HFF-Myc (cell line): ENCODE measurements at regions not wholly inside any gene's neighbourhood (a gene's known extent, or its start where the extent isn't known, plus 50 kb on each side); places are given as distances from the start of the nearest gene placed in this dataset.
"Not testable (repeated sequence)": the region's sequence is repeated elsewhere in the genome, so short reads cannot be mapped to it uniquely, and the experiment has no call there.

Experiments
- DNase-seq: peaks from one replicate; pipeline ENCODE4 v3.0.0-alpha.2; 2011; ENCODE audit warnings: low read depth; ENCODE audit errors: extremely low read depth
- H3K4me3 ChIP-seq: replicated peaks from 2 replicates; pipeline ENCODE4 v1.5.1; 2011; ENCODE audit warnings: low read depth, mild to moderate bottlenecking, control low read depth, low read length
- CTCF ChIP-seq: IDR thresholded peaks from 2 replicates; pipeline ENCODE4 v1.5.1; 2012; ENCODE audit warnings: mild to moderate bottlenecking, low read depth, low read length, control low read depth; ENCODE audit errors: missing control alignments

GRCh38 chr3:71942432-71943187 is 157.7 kb upstream of the PROK2 start:
- no peak overlapping the region for H3K4me3 ChIP-seq
- no peak for DNase-seq
- no peak for TF ChIP-seq CTCF

- DNase-seq: no peak
- no peak for TF ChIP-seq CTCF
- H3K4me3 ChIP-seq: no peak overlapping the region
Measured at GRCh38 chr3:71940486-71940885, 155.5 kb upstream of the PROK2 start.

- DNase-seq: not testable (repeated sequence)
Measured at GRCh38 chr3:71938081-71938480, 153.1 kb upstream of the PROK2 start.

GRCh38 chr3:71936681-71937080 is 151.7 kb upstream of the PROK2 start:
- TF ChIP-seq CTCF: no peak
- DNase-seq: no peak
- H3K4me3 ChIP-seq: no peak overlapping the region

More at GRCh38 chr3:71938081-71938480, 153.1 kb upstream of the PROK2 start:
- H3K4me3 ChIP-seq: not testable (repeated sequence)

- H3K4me3 ChIP-seq: no peak overlapping the region
- no peak for TF ChIP-seq CTCF
- no peak for DNase-seq
Measured at GRCh38 chr3:71934520-71935270, 149.7 kb upstream of the PROK2 start.

DNA sequence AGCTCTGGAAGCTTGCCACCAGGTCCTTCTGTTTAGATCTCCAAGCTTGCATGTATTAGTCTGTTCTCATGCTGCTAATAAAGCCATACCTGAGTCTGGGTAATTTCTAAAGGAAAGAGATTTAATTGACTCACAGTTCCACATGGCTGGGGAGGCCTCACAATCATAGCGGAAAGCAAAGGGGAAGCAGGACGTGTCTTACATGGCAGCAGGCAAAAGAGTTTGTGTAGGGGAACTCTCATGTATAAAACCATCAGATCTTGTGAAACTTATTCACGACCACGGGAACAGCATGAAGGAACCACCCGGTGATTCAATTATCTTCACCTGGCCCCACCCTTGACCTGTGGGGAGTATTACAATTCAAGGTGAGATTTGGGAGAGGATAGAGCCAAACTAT is 147.0 kb upstream of the PROK2 start:
- no peak for DNase-seq
- no peak overlapping the region for H3K4me3 ChIP-seq
- TF ChIP-seq CTCF: no peak
